GM12878 (cell line): ENCODE measurements at regions not wholly inside any gene's neighbourhood (a gene's known extent, or its start where the extent isn't known, plus 50 kb on each side); places are given as distances from the start of the nearest gene placed in this dataset.

Source experiments
- ATAC-seq: fragments of 200-7000 bp; cut with Tn5 transposase; 3 replicates; pipeline ENCODE4 v1.9.1; 2020; ENCODE audit warnings: mild to moderate bottlenecking, moderate library complexity
- BruUV-seq: library from RNA; stranded (reverse); fragments of 400-500 nt; replicated peaks from 2 replicates; lab custom pipeline; 2021; lab: Mats Ljungman, UMichigan
- CTCF ChIA-PET: fragments of 300-600 bp; sonication (Branson Sonifier 250); formaldehyde crosslinking; extraction: SDS; loops from one replicate; lab custom pipeline; 2021; ENCODE audit warnings: inconsistent platforms; lab: Yijun Ruan, JAX
- POLR2A ChIA-PET: fragments of 350-600 bp; formaldehyde crosslinking; extraction: SDS; loops from one replicate; lab custom pipeline; 2021; ENCODE audit warnings: inconsistent platforms; lab: Charles Lee
- RAD21 ChIA-PET: fragments of 300-600 bp; sonication (Branson Sonifier 250); formaldehyde crosslinking; loops from one replicate; lab custom pipeline; 2023; ENCODE audit warnings: antibody characterized with exemption; ENCODE audit not compliant: unreplicated experiment; lab: Charles Lee
- SMC1A ChIA-PET: fragments of 300-600 bp; sonication (Branson Sonifier 250); formaldehyde crosslinking; loops from one replicate; lab custom pipeline; 2023; ENCODE audit not compliant: unreplicated experiment, uncharacterized antibody; lab: Charles Lee
- DNase-seq: peaks from one replicate; pipeline ENCODE4 v3.0.0-alpha.2; 2011; ENCODE audit warnings: low read depth, low spot score
- FAIRE-seq: peaks from 3 replicates; lab custom pipeline; 2011; peaks lifted over from hg19 to GRCh38; lab: Jason Lieb, UNC
- H2AFZ ChIP-seq: 2 replicates; pipeline ENCODE4 v1.6.0; 2011; ENCODE audit warnings: low read depth, low read length, control low read depth; ENCODE audit not compliant: control insufficient read depth
- H3K27ac ChIP-seq: 2 replicates; pipeline ENCODE4 v1.5.1; 2011; ENCODE audit warnings: control low read depth; ENCODE audit not compliant: control insufficient read depth, insufficient read depth
- H3K27me3 ChIP-seq, 2 experiments: replicated peaks in 1 of 2; 2 replicates each; pipeline versions ENCODE4 v1.6.0 to v1.6.1; 2011; ENCODE audit warnings: low read length in 1 of 2; ENCODE audit not compliant: control insufficient read depth in 2 of 2, insufficient read depth in 2 of 2
- H3K36me3 ChIP-seq, 2 experiments: 2 replicates each; pipeline ENCODE4 v1.5.1; 2011; ENCODE audit warnings: low read length in 1 of 2; ENCODE audit not compliant: control insufficient read depth in 2 of 2, insufficient read depth in 2 of 2
- H3K4me1 ChIP-seq: 2 replicates; pipeline ENCODE4 v1.6.1; 2011; ENCODE audit warnings: mild to moderate bottlenecking, low read length, moderate library complexity, mixed read lengths; ENCODE audit not compliant: control insufficient read depth, insufficient read depth
- H3K4me2 ChIP-seq: 2 replicates; pipeline ENCODE4 v1.6.0; 2011; ENCODE audit warnings: control low read depth; ENCODE audit not compliant: control insufficient read depth, insufficient read depth
- H3K4me3 ChIP-seq: fragments of 200-600 bp; sonication (generic); 2 replicates; pipeline ENCODE4 v1.5.1; 2016
- H3K79me2 ChIP-seq: 2 replicates; pipeline ENCODE4 v1.6.0; 2011; ENCODE audit warnings: low read length; ENCODE audit not compliant: control insufficient read depth, insufficient read depth
- H3K9ac ChIP-seq: 2 replicates; pipeline ENCODE4 v1.8.0; 2011; ENCODE audit warnings: low read length, control low read depth, mixed read lengths; ENCODE audit not compliant: control insufficient read depth, insufficient read depth
- H3K9me3 ChIP-seq: replicated peaks from 3 replicates; pipeline ENCODE4 v1.5.1; 2011; ENCODE audit warnings: mild to moderate bottlenecking, low read length; ENCODE audit not compliant: control insufficient read depth, insufficient read depth
- H4K20me1 ChIP-seq: 2 replicates; pipeline ENCODE4 v1.6.0; 2011; ENCODE audit not compliant: control insufficient read depth, insufficient read depth
- CHD1 ChIP-seq: IDR thresholded peaks from 2 replicates; pipeline ENCODE4 v1.6.1; 2012; ENCODE audit warnings: low read depth, low read length, improper control_type of control experiment
- ESRRA ChIP-seq: IDR thresholded peaks from 2 replicates; pipeline ENCODE4 v1.6.1; 2012; ENCODE audit warnings: mild to moderate bottlenecking, low read length, improper control_type of control experiment
- HDAC2 ChIP-seq: fragments of 200-600 bp; sonication (generic); IDR thresholded peaks from 2 replicates; pipeline ENCODE4 v1.6.1; 2017
- HSF1 ChIP-seq: fragments of 150-350 bp; IDR thresholded peaks from 2 replicates; pipeline ENCODE4 v1.6.1; 2014; ENCODE audit warnings: mild to moderate bottlenecking, low read depth, low read length
- KDM1A ChIP-seq: fragments of 200-600 bp; sonication (generic); IDR thresholded peaks from 2 replicates; pipeline ENCODE4 v1.6.1; 2016; ENCODE audit warnings: borderline replicate concordance
- PML ChIP-seq: IDR thresholded peaks from 2 replicates; pipeline ENCODE4 v1.6.1; 2012; ENCODE audit warnings: low read length, inconsistent platforms
- RAD51 ChIP-seq: fragments of 450-650 bp; IDR thresholded peaks from 2 replicates; pipeline ENCODE4 v1.6.1; 2016; ENCODE audit warnings: moderate library complexity, mild to moderate bottlenecking, inconsistent platforms
- RCOR1 ChIP-seq: conservative IDR thresholded peaks from 2 replicates; pipeline ENCODE4 v1.6.1; 2012; ENCODE audit warnings: low read depth, low read length, improper control_type of control experiment
- SUPT20H ChIP-seq: IDR thresholded peaks from 2 replicates; pipeline ENCODE4 v1.6.1; 2011; ENCODE audit warnings: low read depth, mild to moderate bottlenecking, low read length, moderate library complexity, borderline replicate concordance; ENCODE audit not compliant: control insufficient read depth
- WGBS: methylation state at CpG from one replicate; pipeline ENCODE4 v1.1.6; 2016; ENCODE audit warnings: low lambda C conversion rate; ENCODE audit not compliant: insufficient replicate concordance, insufficient coverage; ENCODE audit errors: missing lambda C conversion rate; 5-methylcytosine and 5-hydroxymethylcytosine counted together
- in situ Hi-C: fragments of 300-500 bp; cut with MboI; formaldehyde crosslinking; loops from 9 replicates; pipeline ENCODE4 v1.14.3; 2018; ENCODE audit warnings: mixed read lengths
- intact Hi-C: fragments of 100-400 bp; cut with micrococcal nuclease; formaldehyde crosslinking; loops from one replicate; pipeline ENCODE4 v1.14.2; 2022; ENCODE audit not compliant: unreplicated experiment

DNA sequence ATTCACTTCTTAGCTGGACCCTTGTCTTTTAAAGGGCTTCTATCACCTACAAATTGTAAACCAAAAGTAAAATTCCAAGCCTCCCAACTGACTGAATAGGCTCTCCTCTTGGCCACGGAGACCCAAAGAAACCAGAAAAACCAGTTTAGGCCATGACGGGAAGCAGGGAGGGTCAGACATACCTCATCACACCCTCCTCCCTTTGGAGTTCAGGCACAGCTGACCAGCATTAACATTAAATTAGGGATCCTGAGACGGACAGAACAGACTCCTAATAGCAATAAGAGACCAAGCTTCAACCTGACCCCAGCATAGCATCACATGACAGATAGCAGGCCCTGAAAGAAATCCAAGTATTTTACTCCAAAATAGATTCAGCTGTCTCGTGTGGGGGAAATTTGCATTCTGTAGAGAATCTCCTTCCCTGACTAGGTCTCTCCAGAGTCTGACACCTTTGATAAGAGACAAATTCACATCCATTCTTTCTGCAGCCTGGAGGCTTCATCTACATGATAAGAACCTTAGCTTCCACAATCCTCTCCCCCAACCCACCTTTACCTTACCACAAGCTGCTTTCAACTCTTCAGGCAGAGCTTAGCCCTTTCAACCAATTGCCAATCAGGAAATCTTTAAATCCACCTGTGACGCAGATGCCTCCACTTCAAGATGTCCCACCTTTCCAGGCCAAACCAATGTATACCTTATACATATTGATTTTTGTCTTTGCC, 177.1 kb upstream of the RAB4A start:
- CTCF ChIA-PET, result no interaction called here
- Histone ChIP-seq H3K9me3 (no peaks in the 10 kb centered on the region), H3K36me3 (no peaks in the 10 kb centered on the region), H3K27me3 (peaks cover 2% of the 10 kb centered on the region in 2 experiments; a peak in 2 of 4 replicates), H3K9ac (no peak overlapping the region), H3K79me2 (no peaks in the 10 kb centered on the region), H2AFZ (no peak overlapping the region), H3K4me2 (no peak overlapping the region), H3K4me3 (no peak overlapping the region), H4K20me1 (no peaks in the 10 kb centered on the region), H3K4me1 (peaks cover 3% of the 10 kb centered on the region; the same call in 1 of the 2 replicates), H3K27ac (no peak overlapping the region)
- ATAC-seq (no peak), DNase-seq (no peak), FAIRE-seq (no peak)
- RAD21 ChIA-PET, result no interaction called here
- SMC1A ChIA-PET, result no interaction called here
- POLR2A ChIA-PET, result no interaction called here
- intact Hi-C loops, result no loop called here
- 63% methylated on average over 5 of the region's 5 CpGs for WGBS
- in situ Hi-C loops, result no loop called here
- TF ChIP-seq RAD51, result no peak
- BruUV-seq, result no TSS peak

- RAD21 ChIA-PET, result no interaction called here
- TF ChIP-seq SUPT20H (no peak), HSF1 (no peak), KDM1A (no peak), PML (no peak), ESRRA (no peak), CHD1 (no peak), RCOR1 (no peak), HDAC2 (no peak)
These were observed 176.2 kb upstream of the RAB4A start for GRCh38 chr1:229094476-229095311.

More at GRCh38 chr1:229094476-229095311, 176.2 kb upstream of the RAB4A start:
- H3K4me3 ChIP-seq, result no peak overlapping the region
- H3K9me3 ChIP-seq, result no peaks in the 10 kb centered on the region
- DNase-seq (no peak), ATAC-seq (no peak), FAIRE-seq (no peak)
- ChIA-PET POLR2A (no interaction called here), CTCF (no interaction called here), SMC1A (interaction anchor here (0.7 kb wide), 1 partner anchor 216 kb away, joined by 3 read pairs; no protein-coding TSS in a partner anchor)
- no TSS peak for BruUV-seq
- WGBS, result 55% methylated on average over 13 of the region's 13 CpGs
- intact Hi-C loops, result no loop called here
- no peak overlapping the region for H2AFZ ChIP-seq
- H3K4me2 ChIP-seq, result no peak overlapping the region
- no peak overlapping the region for H3K27ac ChIP-seq
- no peak overlapping the region for H3K9ac ChIP-seq
- H3K79me2 ChIP-seq, result no peaks in the 10 kb centered on the region
- peaks cover 3% of the 10 kb centered on the region; the same call in 1 of the 2 replicates for H3K4me1 ChIP-seq
- in situ Hi-C loops, result no loop called here
- no peaks in the 10 kb centered on the region for H3K36me3 ChIP-seq
- H4K20me1 ChIP-seq, result no peaks in the 10 kb centered on the region
- peaks cover 2% of the 10 kb centered on the region in 2 experiments; a peak in 3 of 4 replicates for H3K27me3 ChIP-seq
